ENCODE measurements at regions not wholly inside any gene's neighbourhood (a gene's known extent, or its start where the extent isn't known, plus 50 kb on each side); places are given as distances from the start of the nearest gene placed in this dataset.
"Not testable (repeated sequence)": the region's sequence is repeated elsewhere in the genome, so short reads cannot be mapped to it uniquely, and the experiment has no call there.

DNA sequence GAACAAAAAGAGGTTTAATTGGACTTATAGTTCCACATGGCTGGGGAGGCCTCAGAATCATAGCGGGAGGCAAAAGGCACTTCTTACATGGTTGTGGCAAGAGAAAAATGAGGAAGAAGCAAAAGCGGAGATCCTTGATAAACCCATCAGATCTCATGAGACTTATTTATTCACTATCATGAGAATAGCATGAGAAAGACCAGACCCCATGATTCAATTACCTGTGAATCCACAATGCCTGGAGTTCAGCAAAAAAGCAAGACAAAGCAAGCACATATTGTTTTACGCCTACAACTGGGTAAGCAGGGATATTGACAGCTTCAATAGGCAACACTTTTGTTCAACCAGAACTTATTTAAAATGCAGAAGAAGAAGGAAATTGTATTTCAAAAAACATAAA is 218.2 kb downstream of the RPL10L start:
- DNase-seq (ENCODE audit: low read depth in 2 of 2), result no peak

DNA sequence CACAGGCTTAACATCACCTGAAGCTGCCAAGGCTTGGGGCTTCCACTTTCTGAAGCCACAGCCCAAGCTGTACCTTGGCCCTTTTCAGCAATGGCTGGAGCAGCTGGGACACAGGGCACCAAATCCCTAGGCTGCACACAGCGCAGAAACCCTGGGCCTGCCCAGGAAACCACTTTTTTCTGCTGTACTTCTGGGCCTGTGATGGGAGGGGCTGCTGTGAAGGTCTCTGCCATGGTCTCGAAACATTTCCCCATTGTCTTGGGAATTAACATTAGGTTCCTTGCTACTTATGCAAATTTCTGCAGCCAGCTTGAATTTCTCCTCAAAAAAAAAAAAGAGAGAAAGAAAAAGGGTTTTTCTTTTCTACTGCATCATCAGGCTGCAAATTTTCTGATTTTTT is 219.1 kb downstream of the RPL10L start:
- no peak for DNase-seq (ENCODE audit: low read depth in 2 of 2)

DNA sequence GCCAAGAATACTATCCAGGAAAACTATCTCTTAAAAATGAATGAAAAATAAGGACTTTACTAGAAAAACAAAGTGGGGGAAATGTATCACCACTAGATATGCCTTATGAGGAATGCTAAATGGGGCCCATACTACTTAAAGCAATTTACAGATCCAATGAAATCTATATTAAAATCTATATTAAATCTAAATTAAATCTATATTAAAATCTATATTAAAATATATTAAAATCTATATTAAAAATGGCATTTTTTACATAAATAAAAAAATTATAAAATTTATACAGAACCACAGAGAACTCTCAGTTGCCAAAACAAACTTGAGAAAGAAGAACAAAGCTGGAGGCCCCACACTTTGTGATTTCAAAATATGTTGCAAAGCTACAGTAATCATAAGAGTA is 234.5 kb downstream of the RPL10L start:
- no peak for DNase-seq (ENCODE audit: low read depth in 2 of 2)

DNA sequence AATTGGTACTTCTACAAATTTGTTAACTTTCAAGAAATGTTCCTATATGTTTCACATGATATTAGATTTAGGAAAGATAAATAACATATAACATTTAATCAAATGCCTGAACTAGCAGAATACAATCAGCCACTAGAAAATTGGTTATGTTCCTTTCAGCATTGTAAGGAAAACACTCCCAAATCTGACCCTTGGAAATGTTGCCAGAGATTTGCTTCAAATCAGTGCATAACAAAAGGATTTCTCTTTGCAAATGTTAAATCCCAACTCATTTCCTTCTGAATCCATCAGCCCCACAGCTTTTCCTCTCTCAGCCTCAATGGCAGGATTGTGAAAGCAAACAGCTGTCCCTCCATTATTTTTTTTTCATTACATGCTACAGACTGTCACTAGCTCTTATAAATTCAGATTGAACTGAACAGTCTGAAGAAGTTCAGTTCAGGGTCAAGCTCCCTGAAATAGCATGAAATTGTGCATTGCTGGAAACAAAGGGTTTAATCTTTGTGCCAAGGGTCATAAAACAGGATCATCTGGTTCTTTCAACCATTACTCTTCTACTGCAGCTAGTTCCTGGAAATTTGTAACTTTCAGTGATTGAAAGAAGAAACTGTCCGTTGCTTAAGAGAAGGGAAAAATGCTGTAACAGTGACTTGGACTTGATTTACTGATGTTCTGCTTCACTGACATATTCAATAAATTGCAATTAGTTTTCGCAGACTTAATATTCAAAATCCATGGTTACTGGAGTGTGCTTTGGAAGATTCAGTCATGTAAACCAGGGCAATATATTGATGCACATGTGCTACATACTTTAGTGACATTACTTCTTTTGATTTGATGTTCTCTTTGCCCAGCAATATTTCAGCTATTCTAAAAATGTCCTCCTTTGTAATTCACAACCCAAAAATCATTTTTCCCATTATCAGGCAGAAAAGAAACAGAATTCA is 246.4 kb downstream of the RPL10L start:
- no peak for DNase-seq (ENCODE audit: low read depth in 2 of 2)

DNA sequence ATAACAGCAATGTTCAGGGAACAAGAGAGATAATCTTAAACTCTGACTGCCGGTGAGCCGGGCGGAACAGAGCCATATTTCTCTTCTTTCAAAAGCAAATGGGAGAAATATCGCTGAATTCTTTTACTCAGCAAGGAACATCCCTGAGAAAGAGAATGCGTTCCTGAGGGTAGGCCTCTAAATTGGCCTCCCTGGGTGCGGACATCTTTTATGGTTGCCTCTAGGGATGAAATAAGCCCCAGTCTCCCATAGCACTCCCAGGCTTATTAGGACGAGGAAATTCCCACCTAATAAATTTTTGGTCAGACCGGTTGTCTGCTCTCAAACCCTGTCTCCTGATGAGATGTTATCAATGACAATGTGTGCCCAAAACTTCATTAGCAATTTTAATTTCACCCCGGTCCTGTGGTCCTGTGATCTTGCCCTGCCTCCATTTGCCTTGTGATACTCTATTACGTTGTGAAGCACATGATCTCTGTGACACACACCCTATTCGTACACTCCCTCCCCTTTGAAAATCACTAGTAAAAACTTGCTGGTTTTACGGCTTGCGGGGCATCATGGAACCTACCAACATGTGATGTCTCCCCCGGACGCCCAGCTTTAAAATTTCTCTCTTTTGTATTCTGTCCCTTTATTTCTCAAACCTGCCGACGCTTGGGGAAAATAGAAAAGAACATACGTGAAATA is 249.4 kb downstream of the RPL10L start:
- DNase-seq (ENCODE audit: low read depth in 2 of 2), result not testable (repeated sequence)

DNA sequence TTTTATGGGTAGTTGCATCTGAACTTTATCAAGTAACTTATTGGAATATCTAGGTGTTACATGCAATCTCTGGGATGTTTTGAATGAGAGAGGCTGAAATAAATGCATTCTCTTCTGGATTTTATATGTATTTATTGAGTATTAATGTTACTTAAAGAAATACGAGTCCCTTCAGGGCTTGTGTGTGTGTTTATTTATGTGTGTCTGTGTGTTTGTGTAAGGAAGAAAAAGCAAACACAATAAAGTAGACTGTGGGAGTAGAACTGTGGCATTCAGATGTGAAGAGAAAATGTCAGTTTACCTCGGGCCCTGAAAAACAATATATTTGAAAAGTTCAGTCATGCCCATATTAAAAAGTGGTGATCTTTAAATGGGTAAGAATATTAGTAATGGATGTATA is 250.5 kb downstream of the RPL10L start:
- no peak for DNase-seq (ENCODE audit: low read depth in 2 of 2)

DNA sequence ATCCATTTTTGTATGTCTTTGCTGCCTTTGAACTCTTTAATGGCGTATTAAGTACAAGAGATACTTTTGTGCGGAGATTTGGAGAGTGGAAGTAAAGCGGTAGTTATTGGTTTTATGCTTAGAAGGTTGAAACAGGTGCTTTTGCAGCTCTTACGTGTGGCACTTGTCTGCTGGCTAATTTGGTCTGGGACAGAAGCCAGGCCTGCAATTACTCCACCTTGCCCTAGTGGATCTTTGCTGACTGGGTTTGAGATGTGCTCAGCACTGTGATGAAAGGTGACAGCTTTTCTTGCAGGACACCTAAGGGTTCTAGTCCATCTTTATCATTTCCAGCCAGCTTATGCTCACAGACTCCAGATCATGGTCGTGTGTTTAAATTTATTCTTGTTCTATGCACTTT is 252.5 kb downstream of the RPL10L start:
- DNase-seq (ENCODE audit: low read depth in 2 of 2), result no peak

GRCh38 chr14:46384611-46385010 is 267.0 kb downstream of the RPL10L start:
- DNase-seq (ENCODE audit: low read depth in 2 of 2), result no peak

- no peak for DNase-seq (ENCODE audit: low read depth in 2 of 2)
Measured at GRCh38 chr14:46381674-46382073, 269.9 kb downstream of the RPL10L start.

DNA sequence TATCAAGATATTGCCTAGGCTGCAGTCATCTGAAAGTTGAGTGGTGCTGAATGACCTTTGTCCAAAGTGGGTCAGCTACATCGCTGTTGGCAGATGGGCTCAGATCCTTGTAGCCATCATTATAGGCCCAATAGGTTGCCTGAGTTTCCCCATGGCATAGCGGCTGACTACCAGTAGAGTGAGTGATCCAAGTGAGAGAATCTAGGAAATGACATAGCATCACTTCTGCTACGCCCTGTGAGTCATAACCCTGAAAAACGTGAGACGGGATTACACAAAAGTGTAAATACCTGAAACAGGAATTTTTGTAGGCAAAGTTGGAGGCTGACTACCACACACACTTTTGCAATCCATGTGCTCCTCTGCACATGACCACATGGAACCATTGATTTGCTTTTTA is 273.3 kb downstream of the RPL10L start:
- no peak for DNase-seq (ENCODE audit: low read depth in 2 of 2)

- DNase-seq (ENCODE audit: low read depth in 2 of 2), result no peak
Measured at GRCh38 chr14:46377305-46377704, 274.3 kb downstream of the RPL10L start.

GRCh38 chr14:46369391-46369790 is 282.2 kb downstream of the RPL10L start:
- DNase-seq (ENCODE audit: low read depth in 2 of 2), result no peak

DNA sequence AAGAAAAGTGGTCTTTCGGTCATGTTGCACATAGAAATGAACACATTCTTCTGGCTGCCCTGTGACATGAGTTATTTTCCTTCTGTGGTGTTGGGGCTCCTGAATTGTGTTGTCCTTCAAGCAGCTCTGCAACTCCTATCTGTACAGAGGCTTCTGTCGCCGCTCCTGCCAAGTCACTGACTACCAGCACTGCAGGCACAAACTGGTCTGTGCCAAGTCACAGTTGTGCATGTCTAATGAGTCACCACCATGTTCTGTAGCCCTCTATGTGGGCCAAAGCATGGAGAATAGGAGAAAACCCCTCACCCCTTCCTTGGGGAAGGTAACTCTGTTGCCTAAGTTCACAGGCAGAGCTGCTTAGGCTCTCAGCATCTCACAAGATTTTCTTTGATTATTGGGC is 283.3 kb downstream of the RPL10L start:
- DNase-seq (ENCODE audit: low read depth in 2 of 2), result no peak

DNA sequence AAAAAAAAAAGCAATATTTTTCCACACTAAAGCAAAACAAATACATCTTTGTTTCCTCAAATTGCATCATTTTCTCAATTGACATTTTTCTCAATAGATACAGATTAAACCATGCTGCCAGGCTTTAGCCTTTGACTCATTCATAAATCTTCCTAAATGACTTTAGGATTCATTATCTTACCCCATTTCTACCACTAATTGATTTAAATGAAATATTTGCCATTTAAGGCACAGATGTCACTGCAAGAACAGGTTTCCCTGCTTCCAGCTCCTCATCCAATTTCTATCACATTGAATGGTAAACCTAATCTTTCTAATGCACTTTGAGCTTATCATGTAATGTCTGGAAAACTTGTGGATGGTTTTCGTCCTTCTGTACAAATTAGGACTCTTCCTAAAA is 298.7 kb downstream of the RPL10L start:
- DNase-seq (ENCODE audit: low read depth in 2 of 2), result no peak

- DNase-seq (ENCODE audit: low read depth in 2 of 2), result no peak
Measured at GRCh38 chr14:46344327-46344937, 307.1 kb downstream of the RPL10L start.

GRCh38 chr14:46325777-46326176 is 325.8 kb downstream of the RPL10L start:
- no peak for DNase-seq (ENCODE audit: low read depth in 2 of 2)

DNA sequence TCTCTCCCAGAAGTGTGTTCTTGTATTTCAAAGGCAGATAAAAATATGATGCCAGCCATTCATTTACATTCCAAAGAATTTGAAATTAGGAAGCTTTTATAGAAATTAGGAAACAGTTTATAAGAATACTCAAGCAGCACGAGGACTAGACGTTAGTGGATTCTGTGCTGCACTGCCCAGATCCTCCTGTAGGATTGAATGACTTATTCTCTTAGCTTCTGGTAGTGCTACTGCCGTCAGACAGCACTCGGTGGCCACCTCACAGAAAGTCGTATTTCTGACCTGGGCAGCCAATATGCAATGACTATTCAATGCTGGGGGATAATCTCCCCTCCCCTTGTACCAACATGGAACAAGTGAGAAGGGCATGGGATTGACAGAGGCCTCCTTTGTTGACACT is 326.4 kb downstream of the RPL10L start:
- no peak for DNase-seq (ENCODE audit: low read depth in 2 of 2)

- DNase-seq (ENCODE audit: low read depth in 2 of 2), result no peak
Measured at GRCh38 chr14:46323404-46323762, 328.2 kb downstream of the RPL10L start.

DNA sequence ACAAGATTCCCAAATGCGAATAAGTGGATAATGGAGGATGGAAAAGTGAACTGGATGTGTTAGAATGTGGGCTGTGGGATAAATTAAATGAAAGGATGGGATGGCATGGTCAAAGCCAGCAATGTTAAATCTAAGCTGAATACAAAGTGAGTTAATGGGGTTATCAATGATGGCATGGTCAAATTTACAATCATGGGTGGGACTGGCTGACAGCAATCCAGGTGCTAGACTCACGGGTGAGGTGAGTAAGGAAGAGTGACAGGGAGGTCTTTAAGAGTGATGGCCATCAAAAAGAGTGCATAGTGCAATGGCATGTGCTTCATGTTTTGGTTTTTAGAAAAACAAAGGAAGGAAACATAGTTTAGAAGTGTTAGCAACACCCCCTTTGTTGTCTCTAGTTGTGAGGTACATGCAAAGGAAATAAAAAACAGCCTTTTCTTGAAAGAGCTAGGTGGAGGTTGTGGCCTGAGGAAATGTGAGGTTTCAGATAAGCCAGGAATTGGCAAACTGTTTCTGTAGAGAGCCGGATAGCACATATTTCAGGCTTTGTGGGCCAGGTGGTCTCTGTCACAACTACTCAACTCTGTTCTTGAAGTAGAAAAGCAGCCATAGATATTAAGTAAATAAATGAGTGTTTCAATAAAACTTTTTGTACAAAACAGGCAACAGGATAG is 328.7 kb downstream of the RPL10L start:
- no peak for DNase-seq (ENCODE audit: low read depth in 2 of 2)

- no peak for DNase-seq (ENCODE audit: low read depth in 2 of 2)
Measured at GRCh38 chr14:46322076-46322475, 329.5 kb downstream of the RPL10L start.

DNA sequence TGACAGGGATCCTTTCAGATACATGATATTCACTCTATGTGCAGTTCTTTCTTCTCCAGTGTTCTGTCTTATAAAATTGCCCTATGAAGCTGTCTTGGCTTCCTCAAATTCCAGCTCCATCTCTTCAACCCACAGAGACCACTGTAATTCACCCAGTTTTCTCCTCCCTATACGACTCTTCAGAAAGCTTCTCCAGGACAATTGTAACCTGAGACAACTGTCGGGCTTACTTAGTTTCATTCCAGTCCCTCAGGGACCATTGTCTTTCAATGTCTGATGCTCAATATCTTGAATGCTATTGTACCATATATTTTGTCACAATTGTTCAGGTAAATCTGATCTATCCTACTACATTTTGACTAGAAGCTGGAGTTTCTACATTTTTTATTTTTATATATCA is 345.3 kb downstream of the RPL10L start:
- DNase-seq (ENCODE audit: low read depth in 2 of 2), result no peak

- DNase-seq (ENCODE audit: low read depth in 2 of 2), result no peak
Measured at GRCh38 chr14:46300765-46301164, 350.8 kb downstream of the RPL10L start.
